HG03108 (cell line): ENCODE measurements at regions not wholly inside any gene's neighbourhood (a gene's known extent, or its start where the extent isn't known, plus 50 kb on each side); places are given as distances from the start of the nearest gene placed in this dataset.

Source experiments
- ATAC-seq: cut with Tn5 transposase; IDR thresholded peaks from one replicate; pipeline ENCODE4 v1.9.1; 2021; ENCODE audit warnings: moderate library complexity; ENCODE audit not compliant: unreplicated experiment

GRCh38 chr5:156230887-156231286 is 96.1 kb upstream of the SGCD start:
- ATAC-seq: no peak

GRCh38 chr5:156232251-156232869 is 94.6 kb upstream of the SGCD start:
- no peak for ATAC-seq

GRCh38 chr5:156237361-156237760 is 89.6 kb upstream of the SGCD start:
- ATAC-seq: no peak

GRCh38 chr5:156239800-156240199 is 87.2 kb upstream of the SGCD start:
- ATAC-seq: no peak

- ATAC-seq: no peak
Measured at GRCh38 chr5:156240414-156240813, 86.5 kb upstream of the SGCD start.

GRCh38 chr5:156241266-156241665 is 85.7 kb upstream of the SGCD start:
- no peak for ATAC-seq

GRCh38 chr5:156245895-156246294 is 81.1 kb upstream of the SGCD start:
- ATAC-seq: no peak

- ATAC-seq: no peak
Measured at GRCh38 chr5:156251076-156251475, 75.9 kb upstream of the SGCD start.

GRCh38 chr5:156253130-156253529 is 73.8 kb upstream of the SGCD start:
- ATAC-seq: no peak

GRCh38 chr5:156254196-156254595 is 72.8 kb upstream of the SGCD start:
- no peak for ATAC-seq

- ATAC-seq: no peak
Measured at GRCh38 chr5:156256642-156257041, 70.3 kb upstream of the SGCD start.

GRCh38 chr5:156258934-156259333 is 68.0 kb upstream of the SGCD start:
- ATAC-seq: no peak

GRCh38 chr5:156259618-156260017 is 67.3 kb upstream of the SGCD start:
- ATAC-seq: no peak

- ATAC-seq: no peak
Measured at GRCh38 chr5:156261275-156261939, 65.6 kb upstream of the SGCD start.

- ATAC-seq: no peak
Measured at GRCh38 chr5:156271569-156271968, 55.4 kb upstream of the SGCD start.

- no peak for ATAC-seq
Measured at GRCh38 chr5:156272139-156272538, 54.8 kb upstream of the SGCD start.

- no peak for ATAC-seq
Measured at GRCh38 chr5:156273325-156273724, 53.6 kb upstream of the SGCD start.

- no peak for ATAC-seq
Measured at GRCh38 chr5:156274453-156274852, 52.5 kb upstream of the SGCD start.
